ENCODE measurements at regions not wholly inside any gene's neighbourhood (a gene's known extent, or its start where the extent isn't known, plus 50 kb on each side); places are given as distances from the start of the nearest gene placed in this dataset.

- DNase-seq (ENCODE audit: low read depth), result no peak
These were observed 162.8 kb downstream of the ERCC6L2 start for GRCh38 chr9:96038271-96038670.

DNA sequence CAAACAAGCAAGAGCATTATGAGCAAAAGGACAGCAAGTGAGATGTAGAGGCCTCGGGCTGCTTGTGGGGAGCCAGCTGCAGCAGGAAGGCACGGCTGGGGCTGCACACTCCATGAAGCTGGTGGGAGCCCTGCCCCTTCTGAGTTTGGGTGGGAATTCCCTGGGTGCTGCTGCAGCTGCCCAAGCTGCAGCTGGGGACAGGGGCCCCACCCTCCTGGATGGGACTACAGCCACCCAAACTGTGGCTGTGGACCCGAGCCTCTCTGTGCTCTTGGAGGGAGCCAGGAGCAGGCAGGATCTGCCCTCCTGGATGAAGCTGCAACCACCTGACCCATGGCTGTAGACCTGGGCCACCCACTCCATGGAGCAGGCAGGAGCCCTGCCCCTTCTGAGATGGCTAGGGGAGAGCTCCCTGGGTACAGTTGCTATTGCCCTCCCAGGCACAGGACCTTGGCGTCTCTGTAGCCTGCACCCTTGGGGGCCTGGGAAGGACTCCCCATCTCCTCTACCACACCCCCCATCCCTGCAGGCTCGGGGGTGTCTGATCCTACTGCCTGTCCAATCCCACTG lies 159.1 kb downstream of the ERCC6L2 start:
- no peak for DNase-seq (ENCODE audit: low read depth)

DNA sequence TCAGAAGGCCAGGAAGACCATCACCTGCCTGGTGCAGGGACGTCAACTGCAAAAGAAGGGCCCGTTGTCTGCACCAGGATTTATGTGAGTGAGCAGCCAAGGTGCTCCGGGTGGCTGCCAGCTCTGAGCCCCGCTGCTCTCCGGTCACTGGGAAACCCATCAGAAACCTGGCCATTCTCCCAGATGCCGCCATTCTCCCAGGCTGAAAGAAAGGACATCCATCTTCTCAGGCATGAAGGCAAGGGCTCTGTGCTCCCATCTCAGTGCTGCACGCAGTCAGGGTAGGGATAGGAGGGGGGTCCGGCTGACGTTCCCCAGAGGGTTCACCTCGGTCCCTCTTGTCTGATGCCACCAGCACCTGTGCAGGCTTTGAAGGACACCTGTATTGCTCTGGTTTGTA lies 158.4 kb downstream of the ERCC6L2 start:
- DNase-seq (ENCODE audit: low read depth), result no peak

DNA sequence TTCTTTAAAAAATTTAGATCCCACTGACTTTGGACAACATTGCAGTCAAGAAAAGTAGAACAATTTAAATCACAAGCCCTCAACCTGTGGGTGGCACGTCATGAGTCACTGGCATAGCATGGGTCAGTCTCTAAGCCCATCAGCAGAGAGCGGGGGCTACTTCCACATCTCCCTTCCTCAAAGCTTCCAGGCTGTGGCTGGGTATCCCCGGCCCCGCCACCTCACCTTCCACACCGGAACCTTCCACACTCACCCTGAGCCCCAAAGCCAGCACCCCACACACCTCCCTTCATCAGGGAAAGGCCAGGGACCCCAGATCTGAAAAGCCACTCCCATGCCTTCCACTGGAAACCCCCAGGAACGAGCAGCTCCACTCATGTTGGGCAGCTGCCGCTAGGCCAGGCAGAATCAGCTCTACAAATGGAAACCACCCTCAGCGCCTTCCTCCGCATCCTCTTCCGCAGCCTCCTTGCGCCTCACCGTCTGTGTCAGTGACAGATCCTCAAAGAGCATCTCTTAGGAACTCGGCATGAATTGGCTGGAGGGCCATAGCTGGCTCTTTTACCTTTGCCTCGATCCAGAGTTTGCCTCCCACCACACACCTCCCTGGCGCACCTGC lies 156.5 kb downstream of the ERCC6L2 start:
- no peak for DNase-seq (ENCODE audit: low read depth)

- no peak for DNase-seq (ENCODE audit: low read depth)
These were observed 155.9 kb downstream of the ERCC6L2 start for GRCh38 chr9:96031366-96031824.

- DNase-seq (ENCODE audit: low read depth), result no peak
These were observed 154.4 kb downstream of the ERCC6L2 start for GRCh38 chr9:96029722-96030530.

DNA sequence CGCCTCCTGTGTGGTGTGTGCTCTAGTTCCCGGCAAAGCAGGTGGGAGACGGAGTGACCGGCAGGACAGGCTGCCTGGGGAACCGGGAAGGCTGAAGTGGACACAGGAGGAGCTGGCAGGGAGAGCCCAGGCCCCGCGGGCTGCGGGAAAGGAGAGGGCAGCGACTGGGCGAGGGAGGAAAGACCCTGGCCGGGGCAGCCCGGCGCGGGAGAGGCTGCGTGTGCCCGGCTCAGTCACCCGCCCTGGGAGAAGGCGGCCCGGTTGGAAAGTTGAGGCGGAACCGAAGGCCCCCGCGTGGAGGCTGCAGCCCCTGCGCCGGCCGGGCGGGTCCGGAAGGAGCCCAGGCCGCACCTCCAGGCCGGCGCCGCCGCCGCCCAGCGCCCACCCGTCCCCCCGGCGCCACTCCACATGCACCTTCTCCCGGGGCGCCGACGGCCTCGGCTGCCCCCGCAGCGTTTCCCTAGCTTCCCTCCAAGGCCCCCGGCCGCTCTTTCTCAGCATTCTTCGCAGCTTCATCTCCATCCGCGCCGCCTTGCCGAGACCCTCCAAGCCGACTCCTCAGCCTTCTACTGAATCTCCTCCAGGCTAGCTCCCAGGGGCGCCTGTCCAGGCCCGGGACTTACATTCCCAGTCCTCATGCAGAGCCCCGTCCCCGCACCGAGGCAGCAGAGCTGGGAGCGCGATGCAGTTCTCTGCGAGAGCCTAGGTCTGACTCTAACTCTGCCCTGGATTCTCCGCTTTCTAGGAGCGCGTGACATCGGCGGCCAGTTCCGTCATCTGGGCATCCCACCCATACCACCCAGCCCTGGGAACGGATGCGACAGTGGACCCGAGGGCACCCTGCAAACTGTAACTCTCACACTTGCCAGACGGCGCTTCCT lies 152.0 kb downstream of the ERCC6L2 start:
- DNase-seq (ENCODE audit: low read depth), result no peak

DNA sequence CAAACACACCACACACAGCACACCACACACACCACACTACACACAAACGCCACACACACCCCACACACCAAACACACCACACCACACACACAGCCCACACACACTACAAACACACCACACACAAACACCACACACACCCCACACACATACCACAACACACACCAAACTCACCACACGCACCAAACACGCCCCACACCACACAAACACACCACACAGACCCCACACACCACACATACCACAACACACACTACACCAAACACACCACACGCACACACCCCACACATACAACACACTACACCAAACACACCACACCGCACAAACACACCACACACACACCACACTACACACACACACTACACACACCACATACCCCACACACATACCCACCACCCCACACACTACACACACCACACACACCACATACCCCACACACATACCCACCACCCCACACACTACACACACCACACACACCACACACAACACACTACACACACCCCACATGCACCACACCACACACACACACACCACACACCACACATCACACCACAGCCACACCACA lies 151.2 kb downstream of the ERCC6L2 start:
- no peak for DNase-seq (ENCODE audit: low read depth)

DNA sequence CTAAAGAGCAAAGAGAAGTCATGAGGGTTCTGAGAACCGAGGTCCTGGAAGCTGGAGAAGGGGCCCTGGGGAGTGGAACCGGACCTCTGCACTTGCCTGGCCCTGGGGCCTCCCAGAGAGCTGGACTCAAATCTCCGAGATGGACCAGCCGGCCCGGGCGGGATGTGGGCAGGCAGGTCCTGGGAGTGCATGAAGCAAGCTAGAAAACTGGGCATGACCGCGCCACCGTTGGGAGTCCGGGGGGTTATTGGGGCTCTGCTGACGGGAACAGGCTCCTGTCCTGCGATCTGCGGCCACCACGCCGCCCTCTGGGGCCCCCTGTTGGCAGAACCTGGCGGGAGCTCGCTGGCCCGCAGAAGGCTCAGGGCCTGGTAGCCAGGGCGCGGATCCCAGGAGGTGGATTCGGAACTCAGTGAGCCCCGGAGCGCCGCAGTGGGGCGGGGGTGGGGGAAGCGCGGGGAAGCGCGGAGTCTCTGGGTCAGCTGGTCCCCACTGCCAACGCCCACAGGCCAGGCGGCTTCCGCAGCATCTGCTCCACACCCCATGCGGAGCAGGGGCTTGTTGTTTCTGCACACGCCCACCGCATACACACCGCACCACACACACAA lies 150.6 kb downstream of the ERCC6L2 start:
- DNase-seq (ENCODE audit: low read depth), result no peak

- no peak for DNase-seq (ENCODE audit: low read depth)
These were observed 148.0 kb downstream of the ERCC6L2 start for GRCh38 chr9:96023486-96023885.

- DNase-seq (ENCODE audit: low read depth), result no peak
These were observed 147.1 kb downstream of the ERCC6L2 start for GRCh38 chr9:96022445-96023051.

DNA sequence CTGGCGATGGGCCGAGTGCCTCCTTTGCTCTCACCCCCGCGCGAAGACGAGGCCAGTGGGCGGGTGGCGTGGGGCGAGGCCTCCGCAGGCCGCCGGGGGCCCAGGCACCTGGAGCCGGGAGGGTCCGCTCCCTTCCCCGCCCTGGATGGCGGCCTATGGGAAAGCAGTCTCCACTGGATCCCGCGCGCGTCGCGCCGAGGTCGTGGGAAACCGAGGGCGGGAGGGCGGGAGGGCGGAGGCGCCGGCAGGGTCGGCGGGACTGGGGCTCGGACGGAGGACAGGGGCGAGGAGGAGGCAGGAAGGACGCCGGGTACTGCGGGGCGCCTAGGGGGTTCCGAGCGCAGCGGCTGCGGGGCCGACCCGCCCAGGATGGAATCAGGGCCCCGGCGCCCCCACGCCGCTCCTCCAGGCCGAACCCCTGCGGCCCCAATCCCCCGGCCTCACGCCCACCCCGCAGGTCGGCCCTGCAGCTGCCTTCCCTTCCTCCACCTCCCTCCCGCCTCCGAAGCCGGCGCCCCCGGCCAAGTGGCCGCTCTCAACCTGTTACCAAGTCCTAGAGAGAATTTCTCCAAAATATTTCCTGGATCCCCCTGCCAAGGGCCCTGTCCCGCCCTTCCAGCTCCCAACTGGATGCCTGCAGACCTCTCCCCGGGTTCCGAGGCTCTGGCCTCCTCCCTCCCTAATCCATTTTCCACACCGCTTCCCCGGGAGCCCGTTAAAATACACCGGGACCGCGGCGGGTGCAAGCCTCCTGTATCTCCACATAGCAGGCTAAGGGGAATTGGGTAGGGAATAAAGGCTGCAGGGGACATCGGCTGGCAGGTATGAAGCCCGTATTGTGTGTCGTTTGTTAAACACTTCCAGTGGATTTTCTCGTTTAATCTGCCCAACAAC lies 146.3 kb downstream of the ERCC6L2 start:
- DNase-seq (ENCODE audit: low read depth), result no peak

DNA sequence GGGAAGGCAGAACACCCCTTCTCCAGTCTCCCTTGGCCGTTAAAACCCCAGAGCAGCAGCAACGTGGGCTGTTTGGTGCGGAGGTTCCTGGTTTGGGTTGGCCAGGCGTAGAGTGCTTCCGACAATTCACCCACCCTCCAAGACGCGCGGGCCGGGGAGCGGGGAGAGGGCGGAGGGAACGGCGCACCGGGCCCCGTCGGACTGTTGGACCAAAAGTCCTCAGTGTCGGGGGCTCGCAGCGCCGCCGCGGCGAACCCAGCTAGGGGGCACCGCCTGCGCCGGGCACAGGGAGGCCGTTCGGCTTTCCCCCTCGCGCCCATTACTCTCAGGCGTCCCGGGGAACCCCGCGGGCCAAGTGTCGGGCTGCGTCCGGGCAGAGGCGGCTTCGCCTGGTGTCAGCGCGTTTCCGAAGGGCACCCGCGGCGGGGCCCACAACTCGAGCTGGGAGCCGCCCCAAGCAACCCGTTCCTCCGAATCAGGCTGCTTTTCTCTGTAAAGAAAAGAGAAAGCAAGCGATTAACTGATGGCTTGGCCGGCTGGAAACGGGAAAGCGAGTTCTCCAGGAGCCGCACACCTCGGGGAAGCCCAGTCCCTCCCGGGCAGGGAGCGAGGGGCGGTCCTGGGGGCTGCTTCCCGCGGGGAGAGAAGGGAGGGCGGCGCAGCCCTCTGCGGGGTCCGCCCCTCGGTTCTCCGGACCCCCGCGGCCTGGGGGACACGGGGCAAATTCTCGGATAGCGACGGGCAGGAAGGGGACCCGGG lies 145.5 kb downstream of the ERCC6L2 start:
- peak; percentile 48 for DNase-seq (ENCODE audit: low read depth)

DNA sequence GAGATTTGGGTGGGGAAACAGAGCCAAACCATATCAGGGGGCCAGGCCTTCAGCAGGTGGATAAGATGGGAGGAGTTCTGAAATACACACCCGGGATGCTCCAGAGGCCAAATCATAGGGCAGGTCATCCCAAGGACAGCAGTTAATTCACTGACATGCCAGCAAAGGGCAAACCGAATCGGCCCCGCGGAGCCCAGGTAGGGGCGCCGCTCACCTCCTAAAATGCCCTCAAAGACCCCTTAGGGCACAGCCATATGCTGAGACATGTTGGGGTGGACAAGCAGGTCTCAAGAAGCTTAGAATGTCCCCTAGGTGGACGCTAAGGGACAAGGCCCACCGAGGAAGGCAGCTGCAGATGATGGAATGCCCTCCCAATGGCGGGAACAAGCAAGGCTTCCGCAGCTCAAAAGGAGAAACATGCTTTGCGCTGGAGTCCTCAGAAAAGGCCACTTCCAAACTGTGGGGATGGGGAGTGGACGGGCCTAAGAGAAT lies 144.9 kb downstream of the ERCC6L2 start:
- no peak for DNase-seq (ENCODE audit: low read depth)

Measured in stimulated activated CD8-positive, alpha-beta memory T cell treated with anti-CD3 and anti-CD28 coated beads, Interleukin-12 subunit alpha, Interleukin-12 subunit beta, amount 100 ng/mL, for 4 hours (primary cell).